ENCODE measurements at regions not wholly inside any gene's neighbourhood (a gene's known extent, or its start where the extent isn't known, plus 50 kb on each side); places are given as distances from the start of the nearest gene placed in this dataset.

- Histone ChIP-seq H3K9me3 (ENCODE audit: severe bottlenecking) (peaks cover 2% of the 10 kb centered on the region), H3K4me3 (ENCODE audit: severe bottlenecking) (no peak overlapping the region), H3K36me3 (ENCODE audit: low read depth) (no peaks in the 10 kb centered on the region), H3K27ac (ENCODE audit: poor library complexity, severe bottlenecking) (no peak overlapping the region), H3K4me1 (ENCODE audit: insufficient read depth, poor library complexity, severe bottlenecking) (no peaks in the 10 kb centered on the region), H3K27me3 (ENCODE audit: insufficient read depth, poor library complexity, severe bottlenecking) (no peaks in the 10 kb centered on the region)
- ATAC-seq (ENCODE audit: low read depth) (no peak), DNase-seq (ENCODE audit: low spot score) (no peak)
- TF ChIP-seq, protein P1, sequence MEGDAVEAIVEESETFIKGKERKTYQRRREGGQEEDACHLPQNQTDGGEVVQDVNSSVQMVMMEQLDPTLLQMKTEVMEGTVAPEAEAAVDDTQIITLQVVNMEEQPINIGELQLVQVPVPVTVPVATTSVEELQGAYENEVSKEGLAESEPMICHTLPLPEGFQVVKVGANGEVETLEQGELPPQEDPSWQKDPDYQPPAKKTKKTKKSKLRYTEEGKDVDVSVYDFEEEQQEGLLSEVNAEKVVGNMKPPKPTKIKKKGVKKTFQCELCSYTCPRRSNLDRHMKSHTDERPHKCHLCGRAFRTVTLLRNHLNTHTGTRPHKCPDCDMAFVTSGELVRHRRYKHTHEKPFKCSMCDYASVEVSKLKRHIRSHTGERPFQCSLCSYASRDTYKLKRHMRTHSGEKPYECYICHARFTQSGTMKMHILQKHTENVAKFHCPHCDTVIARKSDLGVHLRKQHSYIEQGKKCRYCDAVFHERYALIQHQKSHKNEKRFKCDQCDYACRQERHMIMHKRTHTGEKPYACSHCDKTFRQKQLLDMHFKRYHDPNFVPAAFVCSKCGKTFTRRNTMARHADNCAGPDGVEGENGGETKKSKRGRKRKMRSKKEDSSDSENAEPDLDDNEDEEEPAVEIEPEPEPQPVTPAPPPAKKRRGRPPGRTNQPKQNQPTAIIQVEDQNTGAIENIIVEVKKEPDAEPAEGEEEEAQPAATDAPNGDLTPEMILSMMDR (IDR thresholded peaks at IDR 0.05; ENCODE audit: poor library complexity, severe bottlenecking): no peak
Measured at GRCh38 chr22:44375451-44375850, 62.7 kb upstream of the SHISAL1 start.

DNA sequence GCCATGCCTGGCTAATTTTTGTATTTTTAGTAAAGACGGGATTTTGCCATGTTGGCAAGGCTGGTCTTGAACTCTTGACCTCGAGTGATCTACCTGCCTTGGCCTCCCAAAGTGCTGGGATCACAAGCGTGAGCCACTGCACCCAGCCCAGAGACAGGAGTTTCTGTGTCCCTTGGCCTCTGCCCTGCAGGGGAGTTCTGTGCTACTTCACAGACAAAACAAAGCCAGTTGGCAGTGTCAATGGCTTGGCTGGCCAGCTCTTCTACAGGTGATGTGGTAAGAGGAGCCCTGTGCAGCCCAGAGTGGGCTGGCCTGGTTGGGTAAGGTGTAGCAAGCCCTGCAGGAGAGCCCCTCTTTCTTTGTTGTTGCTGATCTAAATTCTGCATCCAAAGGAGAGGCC is 60.5 kb upstream of the SHISAL1 start:
- ATAC-seq (ENCODE audit: low read depth): no peak
- peak; percentile 10 for DNase-seq (ENCODE audit: low spot score)

DNA sequence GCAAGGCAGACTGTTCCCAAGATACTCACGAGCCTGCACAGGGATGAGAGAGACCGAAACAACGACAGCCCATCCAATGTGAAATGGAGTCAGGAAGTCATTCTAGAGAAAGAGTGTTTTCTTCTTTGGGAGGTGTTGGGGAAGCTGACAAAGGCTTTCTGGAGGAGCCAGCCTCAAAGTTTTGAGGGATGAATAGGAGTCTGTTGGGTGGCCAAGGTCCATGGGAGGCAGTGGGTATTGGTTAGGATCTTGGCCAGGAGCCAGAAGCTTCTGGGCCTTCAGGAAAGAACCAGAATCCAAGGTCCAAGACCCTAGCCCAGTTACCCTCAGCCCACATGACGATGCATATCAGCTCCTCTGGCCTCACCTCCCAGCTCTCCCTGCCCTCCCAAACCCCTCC is 59.9 kb upstream of the SHISAL1 start:
- TF ChIP-seq, protein P1 (IDR thresholded peaks at IDR 0.05; ENCODE audit: poor library complexity, severe bottlenecking): no peak
- Histone ChIP-seq H3K4me1 (ENCODE audit: insufficient read depth, poor library complexity, severe bottlenecking) (no peaks in the 10 kb centered on the region), H3K27ac (ENCODE audit: poor library complexity, severe bottlenecking) (no peak overlapping the region), H3K9me3 (ENCODE audit: severe bottlenecking) (peaks cover 2% of the 10 kb centered on the region), H3K36me3 (ENCODE audit: low read depth) (no peaks in the 10 kb centered on the region), H3K27me3 (ENCODE audit: insufficient read depth, poor library complexity, severe bottlenecking) (no peaks in the 10 kb centered on the region), H3K4me3 (ENCODE audit: severe bottlenecking) (no peak overlapping the region)
- DNase-seq (ENCODE audit: low spot score) (peak; percentile 34), ATAC-seq (ENCODE audit: low read depth) (no peak)

More for the DNA sequence above, 60.5 kb upstream of the SHISAL1 start:
- H3K27ac ChIP-seq (ENCODE audit: poor library complexity, severe bottlenecking): no peak overlapping the region
- H3K36me3 ChIP-seq (ENCODE audit: low read depth): no peaks in the 10 kb centered on the region
- H3K27me3 ChIP-seq (ENCODE audit: insufficient read depth, poor library complexity, severe bottlenecking): no peaks in the 10 kb centered on the region
- TF ChIP-seq, protein P1 (IDR thresholded peaks at IDR 0.05; ENCODE audit: poor library complexity, severe bottlenecking): no peak
- H3K4me3 ChIP-seq (ENCODE audit: severe bottlenecking): no peak overlapping the region
- peaks cover 2% of the 10 kb centered on the region for H3K9me3 ChIP-seq (ENCODE audit: severe bottlenecking)
- H3K4me1 ChIP-seq (ENCODE audit: insufficient read depth, poor library complexity, severe bottlenecking): no peaks in the 10 kb centered on the region

GRCh38 chr22:44371741-44372525 is 59.2 kb upstream of the SHISAL1 start:
- no peak overlapping the region for H3K4me3 ChIP-seq (ENCODE audit: severe bottlenecking)
- DNase-seq (ENCODE audit: low spot score): peak; percentile 11
- TF ChIP-seq, protein P1 (IDR thresholded peaks at IDR 0.05; ENCODE audit: poor library complexity, severe bottlenecking): no peak

More at GRCh38 chr22:44371741-44372525, 59.2 kb upstream of the SHISAL1 start:
- Histone ChIP-seq H3K27me3 (ENCODE audit: insufficient read depth, poor library complexity, severe bottlenecking) (no peaks in the 10 kb centered on the region), H3K4me1 (ENCODE audit: insufficient read depth, poor library complexity, severe bottlenecking) (no peaks in the 10 kb centered on the region), H3K27ac (ENCODE audit: poor library complexity, severe bottlenecking) (no peak overlapping the region), H3K9me3 (ENCODE audit: severe bottlenecking) (peaks cover 2% of the 10 kb centered on the region), H3K36me3 (ENCODE audit: low read depth) (no peaks in the 10 kb centered on the region)
- no peak for ATAC-seq (ENCODE audit: low read depth)

All from RWPE2 (cell line).